ENCODE measurements at regions not wholly inside any gene's neighbourhood (a gene's known extent, or its start where the extent isn't known, plus 50 kb on each side); places are given as distances from the start of the nearest gene placed in this dataset.
"Not testable (repeated sequence)": the region's sequence is repeated elsewhere in the genome, so short reads cannot be mapped to it uniquely, and the experiment has no call there.

- H3K4me1 Mint-ChIP-seq: no peaks in the 10 kb centered on the region
- ChIA-PET CTCF (no interaction called here), POLR2A (no interaction called here)
- Histone ChIP-seq H3K4me1 (ENCODE audit: insufficient read depth, low read length) (no peaks in the 10 kb centered on the region), H3K4me3 (ENCODE audit: low read length) (no peak overlapping the region), H3K36me3 (ENCODE audit: insufficient read depth, low read length) (no peaks in the 10 kb centered on the region), H3K27me3 (ENCODE audit: insufficient read depth, low read length, poor library complexity, severe bottlenecking) (no peaks in the 10 kb centered on the region), H3K27ac (ENCODE audit: low read depth, low read length) (no peak overlapping the region), H3K9me3 (ENCODE audit: low read length) (no peaks in the 10 kb centered on the region)
- H3K4me3 Mint-ChIP-seq: no peak overlapping the region
- DNase-seq: no peak
- peaks cover 30 to 46% (median 37%) of the 10 kb centered on the region in 5 donors for H3K9me3 Mint-ChIP-seq
- no peaks in the 10 kb centered on the region for H3K27me3 Mint-ChIP-seq
- H3K27ac Mint-ChIP-seq: no peak overlapping the region
- peaks cover 0 to 2% (median 0%) of the 10 kb centered on the region in 3 donors for H3K36me3 Mint-ChIP-seq
Observed at GRCh38 chr6:78744144-78744543, 123.2 kb upstream of the IRAK1BP1 start.

GRCh38 chr6:78746457-78746856 is 120.9 kb upstream of the IRAK1BP1 start:
- no peak overlapping the region for H3K27ac Mint-ChIP-seq
- no peaks in the 10 kb centered on the region for H3K36me3 ChIP-seq (ENCODE audit: insufficient read depth, low read length)

GRCh38 chr6:78749326-78749725 is 118.0 kb upstream of the IRAK1BP1 start:
- H3K27ac Mint-ChIP-seq: no peak overlapping the region
- ChIA-PET CTCF (no interaction called here), POLR2A (no interaction called here)
- Histone ChIP-seq H3K27me3 (ENCODE audit: insufficient read depth, low read length, poor library complexity, severe bottlenecking) (no peaks in the 10 kb centered on the region), H3K4me3 (ENCODE audit: low read length) (no peak overlapping the region), H3K36me3 (ENCODE audit: insufficient read depth, low read length) (no peaks in the 10 kb centered on the region), H3K4me1 (ENCODE audit: insufficient read depth, low read length) (no peaks in the 10 kb centered on the region), H3K9me3 (ENCODE audit: low read length) (no peaks in the 10 kb centered on the region), H3K27ac (ENCODE audit: low read depth, low read length) (no peak overlapping the region)
- no peaks in the 10 kb centered on the region for H3K4me1 Mint-ChIP-seq
- DNase-seq: no peak
- no peak overlapping the region for H3K4me3 Mint-ChIP-seq
- peaks cover 15 to 26% (median 21%) of the 10 kb centered on the region in 5 donors for H3K9me3 Mint-ChIP-seq
- no peaks in the 10 kb centered on the region for H3K36me3 Mint-ChIP-seq
- H3K27me3 Mint-ChIP-seq: no peaks in the 10 kb centered on the region

More at GRCh38 chr6:78746457-78746856, 120.9 kb upstream of the IRAK1BP1 start:
- Mint-ChIP-seq H3K27me3 (no peaks in the 10 kb centered on the region), H3K4me3 (no peak overlapping the region), H3K36me3 (peaks cover 0 to 2% (median 0%) of the 10 kb centered on the region in 3 donors), H3K4me1 (no peaks in the 10 kb centered on the region), H3K9me3 (peaks cover 26 to 39% (median 36%) of the 10 kb centered on the region in 5 donors)
- ChIA-PET CTCF (no interaction called here), POLR2A (no interaction called here)
- no peaks in the 10 kb centered on the region for H3K9me3 ChIP-seq (ENCODE audit: low read length)
- no peak overlapping the region for H3K4me3 ChIP-seq (ENCODE audit: low read length)
- no peak overlapping the region for H3K27ac ChIP-seq (ENCODE audit: low read depth, low read length)
- H3K27me3 ChIP-seq (ENCODE audit: insufficient read depth, low read length, poor library complexity, severe bottlenecking): no peaks in the 10 kb centered on the region
- no peak for DNase-seq
- H3K4me1 ChIP-seq (ENCODE audit: insufficient read depth, low read length): no peaks in the 10 kb centered on the region

GRCh38 chr6:78758297-78758798 is 109.0 kb upstream of the IRAK1BP1 start:
- H3K4me3 Mint-ChIP-seq; H3K4me3 ChIP-seq (ENCODE audit: low read length); H3K4me1 Mint-ChIP-seq; H3K36me3 ChIP-seq (ENCODE audit: insufficient read depth, low read length); H3K27ac Mint-ChIP-seq; H3K36me3 Mint-ChIP-seq; H3K9me3 ChIP-seq (ENCODE audit: low read length); H3K27me3 Mint-ChIP-seq; CTCF ChIA-PET; POLR2A ChIA-PET; H3K4me1 ChIP-seq (ENCODE audit: insufficient read depth, low read length); H3K27ac ChIP-seq (ENCODE audit: low read depth, low read length); DNase-seq; H3K27me3 ChIP-seq (ENCODE audit: insufficient read depth, low read length, poor library complexity, severe bottlenecking): not testable (repeated sequence)
- peaks cover 0 to 11% (median 6%) of the 10 kb centered on the region in 5 donors for H3K9me3 Mint-ChIP-seq

- Mint-ChIP-seq H3K9me3 (peaks cover under 1 to 6% (median 2%) of the 10 kb centered on the region in 5 donors), H3K27me3 (peaks cover 0 to 2% of the 10 kb centered on the region in 2 donors), H3K4me1 (no peaks in the 10 kb centered on the region), H3K4me3 (no peak overlapping the region), H3K36me3 (no peaks in the 10 kb centered on the region), H3K27ac (no peak overlapping the region)
- H3K27ac ChIP-seq (ENCODE audit: low read depth, low read length): no peak overlapping the region
- H3K27me3 ChIP-seq (ENCODE audit: insufficient read depth, low read length, poor library complexity, severe bottlenecking): no peaks in the 10 kb centered on the region
- DNase-seq: no peak
- ChIA-PET POLR2A (no interaction called here), CTCF (no interaction called here)
- H3K9me3 ChIP-seq (ENCODE audit: low read length): no peaks in the 10 kb centered on the region
- H3K4me3 ChIP-seq (ENCODE audit: low read length): no peak overlapping the region
- no peaks in the 10 kb centered on the region for H3K36me3 ChIP-seq (ENCODE audit: insufficient read depth, low read length)
- H3K4me1 ChIP-seq (ENCODE audit: insufficient read depth, low read length): no peaks in the 10 kb centered on the region
Observed at GRCh38 chr6:78768271-78768670, 99.1 kb upstream of the IRAK1BP1 start.

- no peak overlapping the region for H3K27ac Mint-ChIP-seq
- POLR2A ChIA-PET: no interaction called here
- no peaks in the 10 kb centered on the region for H3K4me1 ChIP-seq (ENCODE audit: insufficient read depth, low read length)
- H3K4me3 Mint-ChIP-seq: no peak overlapping the region
- H3K4me1 Mint-ChIP-seq: no peaks in the 10 kb centered on the region
- CTCF ChIA-PET: no interaction called here
- no peak for DNase-seq
- H3K27me3 ChIP-seq (ENCODE audit: insufficient read depth, low read length, poor library complexity, severe bottlenecking): no peaks in the 10 kb centered on the region
- H3K36me3 ChIP-seq (ENCODE audit: insufficient read depth, low read length): no peaks in the 10 kb centered on the region
- H3K9me3 Mint-ChIP-seq: peaks cover 0 to 2% (median 0%) of the 10 kb centered on the region in 5 donors
- no peaks in the 10 kb centered on the region for H3K9me3 ChIP-seq (ENCODE audit: low read length)
- no peak overlapping the region for H3K4me3 ChIP-seq (ENCODE audit: low read length)
- H3K36me3 Mint-ChIP-seq: no peaks in the 10 kb centered on the region
- H3K27me3 Mint-ChIP-seq: peaks cover 0 to 2% of the 10 kb centered on the region in 2 donors
- H3K27ac ChIP-seq (ENCODE audit: low read depth, low read length): no peak overlapping the region
Observed at GRCh38 chr6:78770765-78771164, 96.6 kb upstream of the IRAK1BP1 start.

GRCh38 chr6:78771586-78771985 is 95.8 kb upstream of the IRAK1BP1 start:
- Histone ChIP-seq H3K4me3 (ENCODE audit: low read length) (no peak overlapping the region), H3K27me3 (ENCODE audit: insufficient read depth, low read length, poor library complexity, severe bottlenecking) (no peaks in the 10 kb centered on the region), H3K9me3 (ENCODE audit: low read length) (no peaks in the 10 kb centered on the region), H3K27ac (ENCODE audit: low read depth, low read length) (no peak overlapping the region), H3K4me1 (ENCODE audit: insufficient read depth, low read length) (no peaks in the 10 kb centered on the region), H3K36me3 (ENCODE audit: insufficient read depth, low read length) (no peaks in the 10 kb centered on the region)
- Mint-ChIP-seq H3K4me1 (no peaks in the 10 kb centered on the region), H3K27me3 (peaks cover 0 to 2% of the 10 kb centered on the region in 2 donors), H3K36me3 (no peaks in the 10 kb centered on the region), H3K27ac (no peak overlapping the region), H3K9me3 (peaks cover 0 to 2% (median 0%) of the 10 kb centered on the region in 5 donors), H3K4me3 (no peak overlapping the region)
- DNase-seq: no peak
- ChIA-PET POLR2A (no interaction called here), CTCF (no interaction called here)

- H3K27ac Mint-ChIP-seq: no peak overlapping the region
- H3K9me3 Mint-ChIP-seq: peaks cover 0 to 4% (median 0%) of the 10 kb centered on the region in 5 donors
- Histone ChIP-seq H3K27me3 (ENCODE audit: insufficient read depth, low read length, poor library complexity, severe bottlenecking) (no peaks in the 10 kb centered on the region), H3K36me3 (ENCODE audit: insufficient read depth, low read length) (no peaks in the 10 kb centered on the region), H3K27ac (ENCODE audit: low read depth, low read length) (no peak overlapping the region), H3K9me3 (ENCODE audit: low read length) (no peaks in the 10 kb centered on the region), H3K4me3 (ENCODE audit: low read length) (no peak overlapping the region), H3K4me1 (ENCODE audit: insufficient read depth, low read length) (no peaks in the 10 kb centered on the region)
- H3K36me3 Mint-ChIP-seq: no peaks in the 10 kb centered on the region
- H3K27me3 Mint-ChIP-seq: peaks cover 0 to 5% of the 10 kb centered on the region in 2 donors
- H3K4me3 Mint-ChIP-seq: no peak overlapping the region
- H3K4me1 Mint-ChIP-seq: no peaks in the 10 kb centered on the region
- CTCF ChIA-PET: no interaction called here
- no peak for DNase-seq
- POLR2A ChIA-PET: no interaction called here
Observed at GRCh38 chr6:78781001-78781400, 86.3 kb upstream of the IRAK1BP1 start.

GRCh38 chr6:78783366-78783765 is 84.0 kb upstream of the IRAK1BP1 start:
- H3K9me3 Mint-ChIP-seq; H3K9me3 ChIP-seq (ENCODE audit: low read length); POLR2A ChIA-PET; H3K27me3 ChIP-seq (ENCODE audit: insufficient read depth, low read length, poor library complexity, severe bottlenecking); H3K4me3 ChIP-seq (ENCODE audit: low read length); H3K4me1 Mint-ChIP-seq; H3K4me3 Mint-ChIP-seq; H3K36me3 Mint-ChIP-seq; H3K27me3 Mint-ChIP-seq; DNase-seq; H3K27ac Mint-ChIP-seq; H3K27ac ChIP-seq (ENCODE audit: low read depth, low read length); CTCF ChIA-PET; H3K4me1 ChIP-seq (ENCODE audit: insufficient read depth, low read length); H3K36me3 ChIP-seq (ENCODE audit: insufficient read depth, low read length): not testable (repeated sequence)
